ENCODE measurements at regions not wholly inside any gene's neighbourhood (a gene's known extent, or its start where the extent isn't known, plus 50 kb on each side); places are given as distances from the start of the nearest gene placed in this dataset.

DNA sequence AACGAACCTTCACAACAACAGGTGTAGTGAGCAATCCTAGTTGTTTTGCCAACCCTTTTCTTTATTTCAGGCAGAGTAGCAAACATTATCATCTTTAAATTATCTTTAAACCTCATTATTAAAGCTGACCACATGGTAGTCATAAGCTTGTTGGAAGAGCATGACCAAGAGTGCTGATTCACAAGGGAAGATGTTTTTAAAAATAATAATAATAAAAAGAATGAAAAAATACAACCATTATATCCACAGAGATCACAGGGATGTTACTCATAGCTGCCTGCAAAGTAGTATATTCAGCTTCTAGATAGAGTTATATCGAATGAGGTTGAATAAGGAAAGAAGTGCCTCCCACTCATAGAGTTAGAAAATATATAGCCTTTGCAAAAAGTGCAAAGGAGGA, 101.0 kb upstream of the FLRT2 start:
- DNase-seq (ENCODE audit: low read depth), result no peak

GRCh38 chr14:85437148-85437547, 92.8 kb upstream of the FLRT2 start:
- DNase-seq (ENCODE audit: low read depth), result no peak

- no peak for DNase-seq (ENCODE audit: low read depth)
Observed at GRCh38 chr14:85438001-85438400, 91.9 kb upstream of the FLRT2 start.

- DNase-seq (ENCODE audit: low read depth), result no peak
Observed at GRCh38 chr14:85438481-85438942, 91.4 kb upstream of the FLRT2 start.

DNA sequence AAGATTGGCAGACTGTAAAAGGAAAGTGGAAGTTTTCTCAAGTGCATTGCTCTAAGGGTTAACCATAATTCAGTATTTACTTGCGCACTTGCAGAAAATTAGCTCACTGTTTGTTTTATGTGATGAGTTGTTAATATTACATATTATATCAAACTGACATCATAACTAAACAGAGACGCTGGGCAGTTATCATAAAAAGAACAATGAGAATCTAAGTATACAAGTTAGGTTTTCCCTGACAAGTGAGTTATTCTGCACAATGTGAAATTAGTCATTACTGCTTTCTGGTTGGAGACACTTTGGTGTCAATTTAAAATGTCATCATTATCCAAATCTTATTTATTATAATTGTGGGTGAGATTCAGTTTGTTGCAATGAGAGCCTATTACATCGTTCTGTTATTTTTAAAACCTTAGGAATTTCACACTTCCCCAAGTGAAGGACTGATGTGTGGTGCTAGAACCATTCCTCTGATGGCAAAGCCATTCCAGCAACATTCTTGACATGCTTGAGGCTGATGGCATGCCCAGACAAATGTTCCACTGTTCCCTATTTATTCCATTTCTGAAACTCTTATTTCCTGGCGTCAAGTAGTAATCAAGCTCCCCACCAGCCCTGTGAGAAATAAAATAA, 90.1 kb upstream of the FLRT2 start:
- DNase-seq (ENCODE audit: low read depth), result no peak

GRCh38 chr14:85441909-85442643, 87.9 kb upstream of the FLRT2 start:
- no peak for DNase-seq (ENCODE audit: low read depth)

DNA sequence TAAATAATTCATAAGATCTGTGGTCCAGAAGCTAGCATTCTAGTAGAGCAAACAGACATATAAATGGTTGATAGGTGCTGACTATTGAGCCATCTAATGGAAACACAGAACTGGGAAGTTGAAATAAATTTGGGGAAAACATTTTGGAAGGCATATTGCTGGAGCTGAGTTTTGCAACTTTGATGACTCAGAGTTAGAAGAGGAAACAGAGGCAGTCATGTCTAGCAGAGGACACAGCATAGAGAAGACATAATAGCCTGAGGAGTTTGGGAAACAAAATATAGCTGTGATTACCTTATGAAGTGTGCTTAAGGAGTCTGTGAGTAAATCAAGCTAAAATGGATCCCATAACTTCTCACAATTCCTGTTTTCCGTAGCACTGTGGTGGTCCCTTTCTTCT, 86.9 kb upstream of the FLRT2 start:
- no peak for DNase-seq (ENCODE audit: low read depth)

GRCh38 chr14:85444635-85445034, 85.3 kb upstream of the FLRT2 start:
- DNase-seq (ENCODE audit: low read depth), result no peak

GRCh38 chr14:85445151-85445795, 84.7 kb upstream of the FLRT2 start:
- DNase-seq (ENCODE audit: low read depth), result no peak

DNA sequence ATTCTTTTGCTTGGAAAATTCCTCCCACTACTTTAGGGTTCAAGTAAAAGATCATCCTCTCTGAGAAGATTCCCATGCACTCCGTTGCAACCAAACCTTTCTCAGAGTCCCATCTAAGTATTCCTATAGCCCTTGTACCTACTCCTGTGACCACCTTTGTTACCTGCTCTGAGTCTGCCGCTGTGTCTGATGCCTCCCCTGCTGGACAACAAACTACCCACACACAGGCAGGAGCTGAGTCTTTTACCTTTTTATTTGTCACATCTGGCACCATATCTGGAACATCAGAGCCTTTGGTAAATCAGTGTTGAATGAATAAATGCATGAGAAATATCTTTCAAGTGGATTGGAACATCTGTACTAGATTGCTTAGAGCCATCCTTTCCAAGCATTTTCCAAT, 82.1 kb upstream of the FLRT2 start:
- DNase-seq (ENCODE audit: low read depth), result no peak

DNA sequence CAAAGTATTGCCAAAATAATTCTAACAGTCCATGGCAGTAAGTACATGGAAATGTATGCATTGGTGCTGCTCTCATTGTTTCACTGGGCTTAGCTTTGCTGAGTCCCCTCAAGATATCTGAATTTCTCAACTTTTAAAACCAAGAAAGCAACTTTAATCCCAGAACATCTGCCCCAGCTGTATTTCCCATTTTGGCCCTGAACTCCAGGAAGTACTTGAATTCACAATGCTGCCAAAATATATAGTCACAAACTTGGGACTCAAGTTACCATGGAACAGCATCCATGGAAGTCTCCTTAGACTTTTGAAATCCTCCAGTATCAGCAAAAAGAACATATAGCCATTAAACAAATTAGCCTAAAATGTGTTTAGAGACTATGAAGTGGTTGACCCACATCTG, 78.5 kb upstream of the FLRT2 start:
- no peak for DNase-seq (ENCODE audit: low read depth)

GRCh38 chr14:85453401-85454225, 76.3 kb upstream of the FLRT2 start:
- DNase-seq (ENCODE audit: low read depth), result no peak

DNA sequence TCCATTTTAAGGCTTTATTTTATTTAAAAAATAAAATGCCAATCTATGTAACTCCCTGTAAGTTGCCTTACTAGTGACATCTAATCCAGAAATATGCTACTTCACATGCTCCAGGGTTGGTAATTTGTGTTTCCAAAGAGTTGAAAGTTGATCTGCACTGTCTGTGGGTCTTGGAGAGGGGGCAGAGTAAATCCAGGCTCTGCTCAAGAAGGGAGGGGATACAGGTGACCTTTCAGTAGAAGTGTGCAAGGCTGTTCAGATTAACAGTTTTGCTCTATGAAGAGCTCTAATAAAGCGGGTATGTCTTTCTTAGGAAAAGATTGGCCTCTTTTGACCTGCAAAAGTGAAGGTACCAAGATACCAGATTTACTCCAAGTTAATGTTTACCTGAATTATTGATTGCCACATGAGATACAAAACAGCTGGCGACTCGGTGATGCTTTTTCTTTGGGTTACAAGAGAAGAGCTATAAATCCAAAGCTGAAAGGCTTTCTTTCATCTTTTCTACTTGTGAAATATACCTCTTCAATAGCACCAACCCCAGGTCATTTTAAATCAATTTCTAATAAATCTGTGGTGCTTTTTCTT, 75.6 kb upstream of the FLRT2 start:
- DNase-seq (ENCODE audit: low read depth), result no peak

GRCh38 chr14:85459361-85460000, 70.5 kb upstream of the FLRT2 start:
- DNase-seq (ENCODE audit: low read depth), result no peak

GRCh38 chr14:85461432-85462133, 68.4 kb upstream of the FLRT2 start:
- no peak for DNase-seq (ENCODE audit: low read depth)

- no peak for DNase-seq (ENCODE audit: low read depth)
Observed at GRCh38 chr14:85463512-85463911, 66.4 kb upstream of the FLRT2 start.

GRCh38 chr14:85464135-85464895, 65.6 kb upstream of the FLRT2 start:
- no peak for DNase-seq (ENCODE audit: low read depth)

DNA sequence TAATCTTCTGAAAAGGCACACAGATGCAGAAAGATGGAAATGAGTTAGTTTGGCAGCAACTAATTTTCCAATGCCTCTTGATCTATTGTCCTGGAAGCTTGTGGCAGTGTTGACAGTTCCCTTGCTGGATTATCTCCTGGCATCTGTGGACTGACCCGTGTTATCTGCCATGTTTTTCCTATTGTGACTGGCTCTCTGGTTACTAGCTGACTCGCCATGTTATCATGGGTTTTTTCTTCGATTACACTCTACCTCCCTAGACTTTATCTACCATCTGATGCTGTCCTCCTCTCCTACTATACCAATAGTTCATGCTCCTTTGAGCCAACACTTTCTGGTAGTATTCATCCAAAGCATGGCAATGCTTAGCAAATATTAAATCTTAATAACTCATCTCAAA, 63.3 kb upstream of the FLRT2 start:
- DNase-seq (ENCODE audit: low read depth), result no peak

DNA sequence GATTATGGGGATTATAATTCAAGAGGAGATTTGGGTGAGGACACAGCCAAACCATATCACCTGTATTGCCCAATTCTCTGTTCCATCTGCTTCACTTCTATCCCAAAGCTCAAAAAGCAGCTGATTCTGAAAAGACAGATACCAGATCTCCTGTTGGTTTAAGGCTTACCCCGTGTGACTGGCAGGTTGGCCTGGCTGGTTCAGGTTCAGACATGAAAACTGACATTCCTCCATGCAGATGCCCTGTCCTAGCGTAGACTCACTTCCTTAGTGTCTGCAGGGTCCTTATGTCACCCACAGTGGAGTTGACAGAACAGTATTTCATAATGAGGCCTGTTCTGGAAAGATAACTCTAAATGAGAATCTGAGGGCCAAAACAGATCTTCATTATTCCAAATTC, 61.1 kb upstream of the FLRT2 start:
- DNase-seq (ENCODE audit: low read depth), result no peak

DNA sequence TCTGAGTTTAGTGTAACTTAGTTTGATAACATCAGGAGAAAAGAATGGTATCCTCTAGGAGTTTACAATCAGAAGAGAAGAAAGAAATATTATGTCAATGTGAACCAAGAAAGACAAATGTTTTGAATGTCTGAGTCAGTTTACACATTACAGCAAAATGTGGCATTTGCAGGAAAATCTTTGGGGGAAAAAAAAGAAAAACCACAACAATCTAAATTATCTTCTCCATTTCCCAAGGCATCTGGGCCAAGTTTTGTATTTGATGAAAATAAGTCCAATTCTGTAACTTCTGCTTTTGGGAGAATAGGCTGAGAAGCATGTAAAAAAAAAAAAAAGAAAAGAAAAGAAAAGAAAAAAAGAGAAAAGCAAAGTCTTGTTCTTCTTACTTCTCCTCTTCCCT, 58.8 kb upstream of the FLRT2 start:
- no peak for DNase-seq (ENCODE audit: low read depth)

Measured in T follicular helper cell (primary cell).